Endodermal cell (in vitro differentiated cells): ENCODE measurements at regions not wholly inside any gene's neighbourhood (a gene's known extent, or its start where the extent isn't known, plus 50 kb on each side); places are given as distances from the start of the nearest gene placed in this dataset.

ENCODE experiments used
- DNase-seq: peaks from one replicate; pipeline ENCODE4 v3.0.0-alpha.2; 2017
- H3K27ac ChIP-seq: 2 replicates; pipeline ENCODE4 v1.5.1; 2013; ENCODE audit warnings: mild to moderate bottlenecking, low read depth, low read length, moderate library complexity
- H3K27me3 ChIP-seq: 2 replicates; pipeline ENCODE4 v1.6.1; 2013; ENCODE audit warnings: mild to moderate bottlenecking, low read length, moderate library complexity; ENCODE audit not compliant: insufficient read depth, control insufficient read depth, poor library complexity, severe bottlenecking
- H3K36me3 ChIP-seq: 2 replicates; pipeline ENCODE4 v1.7.0; 2013; ENCODE audit warnings: mild to moderate bottlenecking, low read length, moderate library complexity; ENCODE audit not compliant: control insufficient read depth, insufficient read depth
- H3K4me1 ChIP-seq: one replicate; pipeline ENCODE4 v1.7.0; 2013; ENCODE audit warnings: low read length; ENCODE audit not compliant: control insufficient read depth, insufficient read depth
- H3K4me3 ChIP-seq: 2 replicates; pipeline ENCODE4 v1.5.1; 2013; ENCODE audit warnings: mild to moderate bottlenecking, low read length, moderate library complexity
- H3K9ac ChIP-seq: 2 replicates; pipeline ENCODE4 v1.6.1; 2013; ENCODE audit warnings: mild to moderate bottlenecking, low read length, moderate library complexity; ENCODE audit not compliant: poor library complexity, severe bottlenecking; ENCODE audit errors: extremely low read depth
- H3K9me3 ChIP-seq: 2 replicates; pipeline ENCODE4 v1.6.1; 2013; ENCODE audit warnings: mild to moderate bottlenecking, low read length, moderate library complexity; ENCODE audit not compliant: control insufficient read depth
- H3K27ac Mint-ChIP-seq: 2 replicates; pipeline ENCODE4 v1.8.0; 2020; ENCODE audit warnings: mixed read lengths
- H3K27me3 Mint-ChIP-seq: 2 replicates; pipeline ENCODE4 v1.8.0; 2021; ENCODE audit warnings: mild to moderate bottlenecking, mixed read lengths; ENCODE audit not compliant: insufficient read depth
- H3K36me3 Mint-ChIP-seq: 2 replicates; pipeline ENCODE4 v1.8.0; 2020; ENCODE audit warnings: low read depth, mixed read lengths
- H3K4me1 Mint-ChIP-seq: 2 replicates; pipeline ENCODE4 v1.8.0; 2020; ENCODE audit warnings: mixed read lengths
- H3K4me3 Mint-ChIP-seq: 2 replicates; pipeline ENCODE4 v1.8.0; 2020; ENCODE audit warnings: mild to moderate bottlenecking, moderate library complexity, mixed read lengths
- H3K9me3 Mint-ChIP-seq: 2 replicates; pipeline ENCODE4 v1.8.0; 2020; ENCODE audit warnings: mild to moderate bottlenecking, mixed read lengths
- CTCF ChIP-seq: fragments of 200-600 bp; sonication (generic); conservative IDR thresholded peaks from 2 replicates; pipeline ENCODE4 v1.5.0; 2021; ENCODE audit warnings: antibody characterized with exemption, mild to moderate bottlenecking
- WGBS, 2 experiments: methylation state at CpG; one replicate each; pipeline versions ENCODE4 v1.1.5 to v1.1.7; 2013; ENCODE audit warnings: missing lambda C conversion rate in 2 of 2, mixed read lengths in 1 of 2; ENCODE audit not compliant: insufficient coverage in 1 of 2, insufficient read length in 1 of 2; 5-methylcytosine and 5-hydroxymethylcytosine counted together

- no peak overlapping the region for H3K9ac ChIP-seq
- H3K36me3 ChIP-seq, result no peaks in the 10 kb centered on the region
- H3K27ac ChIP-seq, result no peak overlapping the region
- no peak overlapping the region for H3K4me3 Mint-ChIP-seq
- TF ChIP-seq CTCF, result no peak
- H3K36me3 Mint-ChIP-seq, result no peaks in the 10 kb centered on the region
- no peak for DNase-seq
- no peaks in the 10 kb centered on the region for H3K4me1 Mint-ChIP-seq
- H3K27ac Mint-ChIP-seq, result no peak overlapping the region
- H3K9me3 ChIP-seq, result peaks cover 8% of the 10 kb centered on the region
- no peaks in the 10 kb centered on the region for H3K27me3 ChIP-seq
- WGBS, 2 experiments, result 95% methylated on average over 14 to 17 of the region's 17 CpGs
- H3K4me3 ChIP-seq, result no peak overlapping the region
- H3K9me3 Mint-ChIP-seq, result peaks cover 7% of the 10 kb centered on the region
- peaks cover 50% of the 10 kb centered on the region for H3K27me3 Mint-ChIP-seq
- no peaks in the 10 kb centered on the region for H3K4me1 ChIP-seq
Observed at GRCh38 chr18:78146136-78147085, 833.2 kb upstream of the SALL3 start.

- no peak for DNase-seq
- WGBS, 2 experiments, result 90 to 95% methylated on average over 7 of the region's 7 CpGs
Observed at GRCh38 chr18:78150590-78150989, 829.0 kb upstream of the SALL3 start.

GRCh38 chr18:78151234-78151633, 828.4 kb upstream of the SALL3 start:
- Histone ChIP-seq H3K9ac (no peak overlapping the region), H3K4me1 (no peaks in the 10 kb centered on the region), H3K4me3 (no peak overlapping the region), H3K36me3 (no peaks in the 10 kb centered on the region), H3K27me3 (no peaks in the 10 kb centered on the region), H3K27ac (no peak overlapping the region), H3K9me3 (peaks cover 8% of the 10 kb centered on the region)
- H3K9me3 Mint-ChIP-seq, result peaks cover 7% of the 10 kb centered on the region
- H3K4me1 Mint-ChIP-seq, result peaks cover 3% of the 10 kb centered on the region
- whole genome bisulfite sequencing, 2 experiments, result 96% methylated on average over 7 to 9 of the region's 9 CpGs
- peaks cover 27% of the 10 kb centered on the region for H3K27me3 Mint-ChIP-seq
- no peak overlapping the region for H3K27ac Mint-ChIP-seq
- H3K4me3 Mint-ChIP-seq, result no peak overlapping the region
- DNase-seq, result no peak
- no peak for TF ChIP-seq CTCF
- H3K36me3 Mint-ChIP-seq, result no peaks in the 10 kb centered on the region

More at GRCh38 chr18:78150590-78150989, 829.0 kb upstream of the SALL3 start:
- Mint-ChIP-seq H3K4me1 (peaks cover 3% of the 10 kb centered on the region), H3K9me3 (peaks cover 7% of the 10 kb centered on the region), H3K36me3 (no peaks in the 10 kb centered on the region), H3K27ac (no peak overlapping the region), H3K4me3 (no peak overlapping the region), H3K27me3 (peaks cover 34% of the 10 kb centered on the region)
- Histone ChIP-seq H3K4me3 (no peak overlapping the region), H3K36me3 (no peaks in the 10 kb centered on the region), H3K9me3 (peaks cover 8% of the 10 kb centered on the region), H3K27ac (no peak overlapping the region), H3K27me3 (no peaks in the 10 kb centered on the region), H3K4me1 (no peaks in the 10 kb centered on the region), H3K9ac (no peak overlapping the region)
- TF ChIP-seq CTCF, result no peak
